ENCODE measurements at regions not wholly inside any gene's neighbourhood (a gene's known extent, or its start where the extent isn't known, plus 50 kb on each side); places are given as distances from the start of the nearest gene placed in this dataset.
"Not testable (repeated sequence)": the region's sequence is repeated elsewhere in the genome, so short reads cannot be mapped to it uniquely, and the experiment has no call there.

- peak in 1 of 3 experiments; percentile 8 for DNase-seq (ENCODE audit: low read depth in 3 of 3)
These were observed 147.4 kb upstream of the EGLN3 start for GRCh38 chr14:34098045-34098984.

GRCh38 chr14:34097644-34098043, 146.8 kb upstream of the EGLN3 start:
- no peak for DNase-seq (ENCODE audit: low read depth in 3 of 3)

GRCh38 chr14:34094384-34094783, 143.5 kb upstream of the EGLN3 start:
- DNase-seq (ENCODE audit: low read depth in 3 of 3) = no peak

- no peak for DNase-seq (ENCODE audit: low read depth in 3 of 3)
These were observed 143.0 kb upstream of the EGLN3 start for GRCh38 chr14:34093883-34094282.

GRCh38 chr14:34090451-34090850, 139.6 kb upstream of the EGLN3 start:
- no peak for DNase-seq (ENCODE audit: low read depth in 3 of 3)

GRCh38 chr14:34088914-34089313, 138.0 kb upstream of the EGLN3 start:
- no peak for DNase-seq (ENCODE audit: low read depth in 3 of 3)

- no peak for DNase-seq (ENCODE audit: low read depth in 3 of 3)
These were observed 136.7 kb upstream of the EGLN3 start for GRCh38 chr14:34087571-34087970.

GRCh38 chr14:34086223-34086757, 135.4 kb upstream of the EGLN3 start:
- no peak for DNase-seq (ENCODE audit: low read depth in 3 of 3)

GRCh38 chr14:34085695-34086094, 134.8 kb upstream of the EGLN3 start:
- DNase-seq (ENCODE audit: low read depth in 3 of 3) = no peak

GRCh38 chr14:34081576-34082136, 130.8 kb upstream of the EGLN3 start:
- no peak for DNase-seq (ENCODE audit: low read depth in 3 of 3)

- no peak for DNase-seq (ENCODE audit: low read depth in 3 of 3)
These were observed 130.3 kb upstream of the EGLN3 start for GRCh38 chr14:34081101-34081575.

GRCh38 chr14:34079643-34080042, 128.8 kb upstream of the EGLN3 start:
- DNase-seq (ENCODE audit: low read depth in 3 of 3) = not testable (repeated sequence)

- no peak for DNase-seq (ENCODE audit: low read depth in 3 of 3)
These were observed 127.4 kb upstream of the EGLN3 start for GRCh38 chr14:34078117-34078743.

GRCh38 chr14:34075826-34076225, 125.0 kb upstream of the EGLN3 start:
- no peak for DNase-seq (ENCODE audit: low read depth in 3 of 3)

- no peak for DNase-seq (ENCODE audit: low read depth in 3 of 3)
These were observed 124.3 kb upstream of the EGLN3 start for GRCh38 chr14:34075042-34075744.

GRCh38 chr14:34072921-34073320, 122.0 kb upstream of the EGLN3 start:
- DNase-seq (ENCODE audit: low read depth in 3 of 3) = no peak

- no peak for DNase-seq (ENCODE audit: low read depth in 3 of 3)
These were observed 121.5 kb upstream of the EGLN3 start for GRCh38 chr14:34072401-34072800.

- DNase-seq (ENCODE audit: low read depth in 3 of 3) = no peak
These were observed 120.1 kb upstream of the EGLN3 start for GRCh38 chr14:34070917-34071407.

GRCh38 chr14:34069854-34070582, 119.1 kb upstream of the EGLN3 start:
- DNase-seq (ENCODE audit: low read depth in 3 of 3) = no peak

GRCh38 chr14:34067587-34067986, 116.7 kb upstream of the EGLN3 start:
- DNase-seq (ENCODE audit: low read depth in 3 of 3) = no peak

Measured in stimulated activated CD4-positive, alpha-beta T cell treated with anti-CD3 and anti-CD28 coated beads, TNF-alpha, amount 100 ng/mL, for 24 hours (primary cell).